Neural cell (in vitro differentiated cells): ENCODE measurements at regions not wholly inside any gene's neighbourhood (a gene's known extent, or its start where the extent isn't known, plus 50 kb on each side); places are given as distances from the start of the nearest gene placed in this dataset.
"Not testable (repeated sequence)": the region's sequence is repeated elsewhere in the genome, so short reads cannot be mapped to it uniquely, and the experiment has no call there.

Experiments used
- EZH2 ChIP-seq: fragments of 200-600, 300-800 bp; shearing (Covaris generic), sonication (generic); IDR thresholded peaks from 2 replicates; pipeline ENCODE4 v1.6.1; 2014; ENCODE audit warnings: antibody characterized with exemption, low read length, borderline replicate concordance, mild to moderate bottlenecking; ENCODE audit not compliant: insufficient read depth, poor library complexity, severe bottlenecking
- POLR2AphosphoS5 ChIP-seq: IDR thresholded peaks from 2 replicates; pipeline ENCODE4 v1.6.1; 2012

- not testable (repeated sequence) for TF ChIP-seq POLR2AphosphoS5, EZH2
These were observed 283.4 kb upstream of the MTPN start for GRCh38 chr7:136260591-136260990.
